ENCODE measurements at regions not wholly inside any gene's neighbourhood (a gene's known extent, or its start where the extent isn't known, plus 50 kb on each side); places are given as distances from the start of the nearest gene placed in this dataset.

DNA sequence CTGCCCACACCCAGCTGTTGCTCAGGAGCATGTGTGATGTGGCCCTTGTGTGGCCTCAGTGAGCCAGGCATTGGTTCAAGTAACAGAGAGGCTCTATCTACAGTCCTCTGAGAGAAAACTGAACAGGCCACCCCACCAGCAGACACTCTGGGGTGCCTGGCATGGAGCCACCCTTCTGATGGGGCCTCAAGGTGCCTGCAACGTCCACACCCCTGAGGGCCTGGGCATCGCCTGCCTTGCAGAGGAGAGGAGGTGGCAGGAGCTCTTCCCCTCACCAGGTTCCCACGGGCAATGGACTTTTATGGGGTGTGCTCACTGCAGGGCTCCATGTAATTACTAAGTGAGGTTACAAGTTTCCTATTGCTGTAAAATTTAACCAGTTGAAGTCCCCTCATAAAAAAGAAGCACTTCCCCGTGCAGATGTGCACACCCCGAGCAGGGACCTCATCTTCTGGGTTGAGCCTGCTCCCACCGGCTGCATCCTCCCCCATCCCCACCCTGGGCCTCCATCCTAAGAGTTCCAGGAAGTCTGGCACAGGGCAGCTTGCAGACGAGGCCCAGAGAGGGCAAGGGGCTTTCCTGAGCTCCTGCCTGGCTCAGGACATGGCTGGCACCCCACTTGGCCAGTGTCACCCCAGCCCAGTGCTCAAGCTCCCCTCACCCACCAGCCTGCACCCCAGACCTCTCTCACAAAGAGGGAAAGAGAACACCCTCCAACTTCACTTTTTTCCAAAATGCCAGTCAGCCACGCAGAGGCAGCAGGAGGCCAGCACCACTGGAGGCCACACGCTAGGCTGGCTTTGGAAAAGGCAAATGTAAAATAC, 270.4 kb upstream of the RTL1 start:
- TF ChIP-seq POLR2A (IDR thresholded peaks at IDR 0.05; ENCODE audit: low read depth, low read length): no peak
- no peak for TF ChIP-seq POLR2AphosphoS5 (IDR thresholded peaks at IDR 0.05; ENCODE audit: low read depth, low read length)

Measured in GM12892 (cell line).